Hematopoietic multipotent progenitor cell (in vitro differentiated cells): ENCODE measurements at regions not wholly inside any gene's neighbourhood (a gene's known extent, or its start where the extent isn't known, plus 50 kb on each side); places are given as distances from the start of the nearest gene placed in this dataset.
"Not testable (repeated sequence)": the region's sequence is repeated elsewhere in the genome, so short reads cannot be mapped to it uniquely, and the experiment has no call there.

Experiments
- DNase-seq, 3 donors: peaks; one replicate each; pipeline ENCODE4 v3.0.0-alpha.2; 2011 to 2015; ENCODE audit warnings: low read depth in 2 of 3, low spot score in 2 of 3

DNA sequence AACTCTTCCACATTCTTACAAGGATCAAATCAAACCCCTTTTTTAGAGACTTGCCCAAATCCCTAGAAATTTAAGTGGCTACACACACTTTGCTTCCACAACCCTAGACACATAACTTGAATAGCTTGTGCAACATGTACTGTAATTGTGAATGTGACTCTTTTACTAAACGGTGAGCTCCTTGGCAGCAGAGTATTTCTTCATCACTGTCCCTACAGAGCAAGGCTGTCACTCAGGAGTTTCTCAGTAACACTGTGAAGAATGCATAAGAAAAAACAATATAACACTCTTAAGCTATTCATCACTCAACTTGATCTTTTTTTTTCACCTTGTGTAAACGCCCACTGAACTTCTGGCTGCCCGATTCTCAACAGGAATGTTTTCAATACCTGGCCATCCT, 53.8 kb upstream of the ADAMTS18 start:
- DNase-seq = no peak

DNA sequence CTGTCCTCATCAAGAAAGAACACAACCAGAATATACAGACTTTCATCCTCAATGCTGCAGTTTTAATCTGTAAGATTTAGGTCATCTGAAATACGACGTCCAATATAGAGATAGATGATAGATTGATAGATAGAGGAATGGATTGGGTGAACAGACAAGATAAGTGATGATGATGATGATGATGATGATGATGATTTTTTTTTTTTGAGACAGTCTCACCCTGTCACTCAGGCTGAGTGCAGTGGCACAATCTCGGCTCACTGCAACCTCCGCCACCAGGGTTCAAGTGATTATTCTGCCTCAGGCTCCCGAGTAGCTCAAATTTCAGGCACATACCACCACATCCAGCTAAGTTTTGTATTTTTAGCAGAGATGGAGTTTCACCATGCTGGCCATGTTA, 56.3 kb upstream of the ADAMTS18 start:
- DNase-seq = no peak

DNA sequence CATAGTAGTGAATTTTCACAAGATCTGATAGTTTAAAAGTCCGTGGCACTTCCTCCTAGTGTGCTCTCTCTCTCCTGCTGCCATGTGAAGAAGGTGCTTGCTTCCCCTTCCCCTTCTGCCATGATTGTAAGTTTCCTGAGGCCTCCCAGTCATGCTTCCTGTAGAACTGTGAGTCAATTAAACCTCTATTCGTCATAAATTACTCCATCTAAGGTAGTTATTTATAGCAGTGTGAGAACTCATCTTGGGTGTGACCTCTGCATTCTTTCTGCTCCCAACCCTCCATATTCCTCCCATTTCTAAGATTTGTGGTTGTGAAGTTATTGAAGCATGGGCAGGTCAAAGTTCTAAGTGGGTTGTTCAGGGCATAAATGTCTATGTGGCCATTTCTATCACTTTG, 62.1 kb upstream of the ADAMTS18 start:
- no peak for DNase-seq

DNA sequence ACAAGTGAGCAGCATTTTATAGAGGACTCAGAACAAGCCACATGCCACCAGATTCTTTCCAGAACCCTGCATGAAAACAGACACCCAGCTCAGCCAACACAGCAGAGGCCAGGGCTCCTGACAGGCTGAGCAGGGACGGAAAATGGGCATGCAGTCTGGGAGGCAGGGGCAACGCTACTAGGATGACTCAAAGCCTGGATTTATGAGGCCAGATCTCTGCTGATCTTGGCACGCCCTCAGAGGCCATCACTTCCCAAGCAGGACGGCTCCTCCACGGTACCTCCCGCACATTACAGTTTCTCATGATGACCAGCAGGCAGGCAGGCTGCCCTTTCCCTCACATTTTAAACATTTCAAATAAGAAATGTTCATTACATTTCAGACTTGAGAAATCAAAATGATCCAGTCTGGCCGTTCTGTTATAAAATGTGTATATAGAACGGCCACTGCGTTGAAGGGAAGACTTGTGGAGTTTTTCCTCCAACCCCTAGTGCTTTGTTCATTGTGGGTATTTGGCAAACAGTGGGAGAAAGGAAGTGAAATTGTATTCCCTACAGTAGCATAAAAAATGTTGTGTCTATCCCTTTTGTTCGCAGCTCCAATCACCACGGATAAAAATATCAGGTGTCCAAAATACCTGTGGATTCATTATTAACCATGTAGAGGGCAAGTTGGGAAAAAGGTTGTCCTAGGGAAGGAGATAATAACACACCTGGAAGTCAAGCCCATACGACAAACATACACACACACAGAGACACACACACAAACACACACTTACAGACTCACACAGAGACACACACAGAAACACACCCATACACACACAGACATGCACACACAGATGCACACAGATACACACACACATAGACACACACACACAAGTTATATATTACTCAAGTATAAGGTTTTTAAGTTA, 64.8 kb upstream of the ADAMTS18 start:
- DNase-seq = no peak

DNA sequence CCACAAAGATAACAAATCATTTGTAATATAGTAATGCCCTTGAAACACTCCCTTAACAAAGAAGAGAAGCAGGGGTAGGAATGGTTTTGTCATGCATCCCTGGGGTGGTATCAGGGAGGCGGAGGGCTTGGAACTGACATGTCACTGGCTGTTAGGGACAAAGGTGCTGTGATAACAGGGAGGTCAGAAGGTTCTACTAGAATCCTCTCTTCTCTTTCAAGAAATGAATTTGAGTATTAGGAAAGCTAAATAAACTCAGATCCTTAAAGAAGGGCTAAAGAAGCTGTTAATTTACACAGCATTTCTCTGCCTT, 65.4 kb upstream of the ADAMTS18 start:
- DNase-seq = no peak

DNA sequence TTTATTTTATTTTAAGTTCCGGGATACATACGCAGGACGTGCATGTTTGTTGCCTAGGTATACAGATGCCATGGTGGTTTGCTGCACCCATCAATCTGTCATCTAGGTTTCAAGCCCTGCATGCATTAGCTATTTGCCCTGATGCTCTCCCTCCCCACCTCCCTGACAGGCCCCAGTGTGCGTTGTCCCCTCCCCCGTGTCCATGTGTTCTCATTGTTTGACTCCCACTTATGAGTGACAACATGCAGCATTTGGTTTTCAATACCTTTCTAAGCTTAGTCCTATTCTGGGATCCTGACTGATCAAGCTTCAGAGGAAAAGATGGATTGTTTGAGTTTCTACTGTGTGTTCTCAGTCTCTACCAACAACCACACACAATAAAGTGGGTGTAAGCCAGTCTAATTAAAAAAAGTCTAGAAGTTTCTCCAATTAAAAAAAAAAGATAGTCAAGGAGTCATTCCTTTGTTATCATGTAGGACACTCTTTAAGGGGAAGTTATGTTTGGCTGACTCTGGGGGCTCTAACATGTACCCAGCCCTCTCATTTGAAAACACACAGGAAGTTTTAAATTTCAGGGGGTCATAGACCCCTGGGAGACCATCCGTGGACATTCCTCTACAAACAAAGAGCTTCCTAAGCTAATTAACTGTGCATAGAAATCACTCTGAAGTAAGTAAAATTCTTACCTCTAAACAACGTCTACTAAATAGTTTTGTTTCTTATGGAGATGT, 66.3 kb upstream of the ADAMTS18 start:
- DNase-seq = no peak

DNA sequence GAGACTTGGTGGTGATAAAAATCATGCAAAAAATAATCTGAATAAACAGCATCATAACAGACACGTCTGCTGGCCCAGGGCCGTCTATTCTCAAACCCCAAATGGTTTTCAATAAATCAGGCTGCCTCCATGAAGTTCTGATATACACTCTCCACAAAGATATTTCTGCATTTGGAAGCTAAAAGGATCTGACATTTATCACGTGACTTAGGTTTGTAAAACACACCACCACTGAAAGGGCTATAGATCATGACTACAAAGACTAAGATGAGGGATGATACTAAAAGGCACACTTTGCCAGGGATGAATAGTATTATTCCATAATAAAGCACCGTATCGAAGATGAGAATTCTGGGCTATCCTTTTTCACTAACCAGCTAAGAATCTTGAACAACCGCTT, 67.6 kb upstream of the ADAMTS18 start:
- DNase-seq = no peak

DNA sequence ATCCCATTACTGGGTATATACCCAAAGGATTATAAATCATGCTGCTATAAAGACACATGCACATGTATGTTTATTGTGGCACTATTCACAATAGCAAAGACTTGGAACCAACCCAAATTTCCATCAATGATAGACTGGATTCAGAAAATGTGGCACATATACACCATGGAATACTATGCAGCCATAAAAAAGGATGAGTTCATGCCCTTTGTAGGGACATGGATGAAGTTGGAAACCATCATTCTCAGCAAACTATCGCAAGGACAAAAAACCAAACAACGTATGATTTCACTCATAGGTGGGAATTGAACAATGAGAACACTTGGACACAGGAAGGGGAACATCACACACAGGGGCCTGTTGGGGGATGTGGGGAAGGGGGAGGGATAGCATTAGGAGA, 71.7 kb upstream of the ADAMTS18 start:
- DNase-seq = not testable (repeated sequence)

DNA sequence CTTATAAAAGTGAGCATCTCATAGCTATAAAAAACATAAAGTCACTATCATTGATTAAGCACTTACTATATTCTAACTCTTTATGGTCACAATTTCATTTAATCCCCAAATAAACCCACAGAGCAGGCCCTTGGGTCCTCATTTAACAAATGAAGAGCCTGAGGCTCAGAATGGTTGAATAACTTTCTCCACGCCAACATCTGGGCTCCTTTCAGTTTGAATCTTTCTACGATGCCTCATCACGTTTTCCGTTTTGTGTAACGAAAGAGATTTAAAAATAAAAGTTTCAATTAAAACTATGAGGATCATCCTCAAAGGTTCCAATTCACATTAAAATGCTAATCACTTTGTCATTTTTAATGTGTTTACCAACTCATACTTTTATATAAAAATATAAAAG, 74.2 kb upstream of the ADAMTS18 start:
- no peak for DNase-seq

DNA sequence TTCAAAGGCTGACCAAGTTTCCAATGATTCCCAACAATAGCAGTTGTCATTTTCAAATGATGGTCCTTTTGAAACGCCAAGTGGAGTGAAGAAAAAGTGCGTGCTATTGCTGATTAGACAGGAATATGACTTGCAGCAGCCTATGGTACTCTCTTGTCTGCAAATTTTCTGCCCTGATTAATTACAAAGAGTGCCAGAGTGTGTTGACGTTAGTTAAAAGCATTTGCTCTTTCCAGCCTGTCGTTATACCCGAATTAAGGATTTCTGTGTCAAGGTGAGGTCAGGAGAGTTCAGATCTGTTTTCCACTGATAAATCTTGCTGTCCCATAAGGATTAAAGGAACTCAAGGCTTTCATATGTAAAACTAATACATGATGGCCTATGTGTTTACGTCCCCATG, 75.0 kb upstream of the ADAMTS18 start:
- DNase-seq = no peak

DNA sequence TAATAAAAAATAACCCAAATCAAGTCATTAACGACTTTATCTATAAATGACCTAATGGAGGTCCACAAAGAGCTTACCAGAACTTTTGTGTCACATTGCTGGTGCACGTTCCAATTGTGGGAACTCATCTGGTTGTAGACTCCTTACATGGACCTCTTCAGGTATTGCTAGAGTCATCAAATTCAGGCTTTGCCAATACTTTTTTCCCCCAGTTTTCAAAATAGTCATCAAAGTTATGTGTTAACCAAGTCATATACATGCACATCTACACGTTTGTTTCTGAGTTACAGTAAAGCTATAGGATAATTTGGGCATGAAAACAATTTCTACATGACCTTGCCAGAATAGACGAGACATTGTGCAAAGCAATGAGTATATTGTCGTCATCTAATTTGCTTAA, 76.2 kb upstream of the ADAMTS18 start:
- DNase-seq = no peak

DNA sequence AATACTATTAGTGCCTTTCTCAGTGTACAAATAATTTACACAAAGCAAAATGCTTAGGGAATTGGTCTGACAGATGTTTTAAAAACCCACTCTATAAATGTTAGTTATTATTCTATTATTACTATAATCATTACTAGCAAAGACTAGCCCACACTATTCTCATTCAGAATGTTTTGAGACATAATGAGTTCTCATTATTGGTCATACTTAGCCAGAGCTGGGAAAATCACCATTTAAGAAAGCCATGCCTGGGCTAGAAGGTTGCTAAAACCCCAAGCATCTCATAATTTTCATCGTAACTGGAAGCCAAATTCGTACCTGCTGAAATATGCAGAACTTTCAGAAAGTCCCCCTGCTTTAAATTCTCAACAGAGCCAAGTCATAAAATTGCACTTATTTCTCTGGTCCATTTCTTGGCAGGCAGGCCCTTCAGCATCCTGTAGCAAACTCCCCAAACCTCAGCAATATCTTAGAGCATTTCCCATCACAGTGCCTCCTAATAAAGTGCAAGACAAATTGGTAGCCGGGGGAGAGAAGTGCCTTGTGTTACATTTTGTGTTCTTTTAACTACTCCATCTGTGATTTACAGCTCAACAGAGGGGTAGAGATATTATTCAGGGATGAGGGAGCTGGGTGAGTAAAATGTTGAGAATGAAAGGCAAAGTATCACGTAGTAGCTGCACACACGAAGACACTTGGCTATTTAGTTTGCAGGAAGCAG, 79.8 kb upstream of the ADAMTS18 start:
- no peak for DNase-seq

DNA sequence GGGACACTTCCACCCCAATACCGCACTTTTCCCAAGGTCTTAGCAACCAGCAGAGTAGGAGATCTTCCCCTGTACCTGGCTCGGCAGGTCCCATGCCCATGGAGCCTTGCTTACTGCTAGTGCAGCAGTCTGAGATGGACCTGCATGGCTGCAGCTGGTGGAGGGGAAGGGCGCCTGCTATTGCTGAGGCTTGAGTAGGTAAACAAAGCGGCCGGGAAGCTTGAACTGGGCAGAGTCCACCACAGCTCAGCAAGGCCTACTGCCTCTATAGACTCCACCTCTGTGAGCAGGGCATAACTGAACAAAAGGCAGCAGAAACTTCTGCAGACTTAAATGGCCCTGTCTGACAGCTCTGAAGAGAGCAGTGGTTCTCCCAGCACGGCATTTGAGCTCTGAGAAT, 90.4 kb upstream of the ADAMTS18 start:
- not testable (repeated sequence) for DNase-seq

DNA sequence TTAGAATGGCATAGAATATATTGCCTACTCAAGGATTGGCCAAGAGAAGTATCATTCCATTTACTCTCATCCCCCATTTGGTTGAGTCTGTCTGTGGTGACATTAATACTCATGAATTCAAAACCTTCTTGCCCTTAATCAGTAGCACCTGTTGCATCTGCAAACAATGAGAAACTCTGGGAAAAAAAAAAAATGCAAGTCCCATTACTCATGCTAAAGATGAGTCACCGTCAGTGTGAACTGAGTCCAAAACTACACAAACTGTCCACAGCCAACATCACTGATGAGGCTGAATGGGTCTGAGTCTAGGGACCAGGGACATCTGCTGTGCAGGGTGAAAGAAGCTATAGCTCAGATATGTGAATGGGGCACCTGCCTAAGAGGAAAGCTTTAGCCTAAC, 96.9 kb upstream of the ADAMTS18 start:
- no peak for DNase-seq

DNA sequence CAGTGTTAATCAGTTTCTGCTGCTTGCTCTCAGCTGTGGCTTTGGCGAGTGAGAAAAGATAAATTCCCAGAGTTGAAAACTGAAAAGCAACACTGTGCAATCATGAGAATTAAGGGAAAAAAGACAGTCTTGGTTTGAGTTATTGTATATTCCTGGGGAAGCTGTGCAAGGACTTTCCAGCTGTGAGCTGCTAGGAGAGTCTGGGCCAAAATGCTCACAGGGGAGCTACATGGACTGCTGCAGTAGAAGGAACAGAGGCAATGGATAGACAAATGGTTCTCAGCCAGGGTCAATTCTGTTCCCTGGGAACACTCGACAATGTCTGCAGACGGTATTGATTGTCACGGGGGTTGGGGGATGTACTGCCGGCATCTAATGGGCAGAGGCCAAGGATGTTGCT, 102.0 kb upstream of the ADAMTS18 start:
- DNase-seq = no peak

DNA sequence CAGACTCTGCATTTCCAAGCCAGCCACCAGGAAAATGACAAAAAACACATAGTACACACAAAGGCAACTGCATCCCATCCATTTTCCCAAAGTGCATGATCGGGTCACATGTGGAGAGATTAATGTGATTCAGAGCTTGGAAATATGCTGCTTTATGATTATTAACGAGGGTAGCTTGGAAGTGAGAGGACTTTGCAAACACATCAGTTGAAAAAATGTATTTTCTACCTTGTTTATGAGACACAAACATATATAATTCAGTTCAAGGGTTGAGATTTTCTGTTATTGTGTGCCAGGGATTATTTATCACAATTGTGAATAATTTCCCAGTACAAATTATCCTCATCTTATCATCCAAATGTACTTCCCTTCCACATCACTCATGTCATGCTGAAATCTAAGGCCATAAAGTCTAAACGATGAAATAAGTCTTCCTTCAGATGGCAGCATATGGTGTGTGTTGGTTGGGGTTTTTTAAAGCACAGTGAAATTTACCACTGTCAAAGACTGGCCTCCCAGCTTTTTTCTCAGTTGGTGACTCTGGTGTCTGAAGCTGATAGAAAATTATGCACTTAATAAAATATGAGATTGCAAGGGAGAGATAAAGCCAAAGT, 104.7 kb upstream of the ADAMTS18 start:
- DNase-seq = no peak

DNA sequence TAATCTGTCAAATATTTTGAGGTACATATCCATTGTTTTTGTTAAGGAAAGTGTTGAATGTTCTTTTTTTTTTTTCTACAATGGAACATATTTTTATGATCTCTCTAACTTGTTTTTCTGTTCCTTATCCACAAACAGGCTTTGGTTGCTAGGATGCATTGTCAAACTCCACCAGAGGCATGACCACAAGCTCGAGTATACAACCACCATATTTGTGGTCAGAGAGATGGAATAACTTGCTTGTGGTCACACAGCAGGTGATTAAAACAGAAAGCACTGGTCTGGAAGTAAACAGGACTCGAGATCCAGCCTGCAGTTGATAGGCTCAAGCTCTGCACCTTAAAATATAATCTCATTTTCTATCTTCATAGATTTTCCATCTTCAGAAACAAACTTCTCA, 105.8 kb upstream of the ADAMTS18 start:
- no peak for DNase-seq

DNA sequence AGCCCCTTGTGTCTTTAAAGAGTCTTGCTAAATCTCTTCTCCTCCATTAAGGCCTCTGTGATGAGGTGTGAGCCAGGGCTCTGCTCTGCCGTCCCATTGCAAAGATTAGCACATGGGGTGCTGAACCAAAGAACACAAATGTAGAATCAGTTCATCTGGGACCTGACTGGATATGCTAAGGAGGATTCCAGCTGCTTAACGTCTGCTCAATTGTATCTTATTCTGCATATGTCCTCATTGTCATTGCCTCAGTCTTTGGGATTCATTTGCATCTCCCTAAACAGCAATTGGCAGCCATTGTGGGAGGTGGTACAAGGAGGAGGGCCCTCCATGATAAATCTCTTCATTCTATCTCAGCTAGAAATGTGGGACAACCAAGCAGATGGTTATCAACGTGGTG, 106.3 kb upstream of the ADAMTS18 start:
- no peak for DNase-seq

DNA sequence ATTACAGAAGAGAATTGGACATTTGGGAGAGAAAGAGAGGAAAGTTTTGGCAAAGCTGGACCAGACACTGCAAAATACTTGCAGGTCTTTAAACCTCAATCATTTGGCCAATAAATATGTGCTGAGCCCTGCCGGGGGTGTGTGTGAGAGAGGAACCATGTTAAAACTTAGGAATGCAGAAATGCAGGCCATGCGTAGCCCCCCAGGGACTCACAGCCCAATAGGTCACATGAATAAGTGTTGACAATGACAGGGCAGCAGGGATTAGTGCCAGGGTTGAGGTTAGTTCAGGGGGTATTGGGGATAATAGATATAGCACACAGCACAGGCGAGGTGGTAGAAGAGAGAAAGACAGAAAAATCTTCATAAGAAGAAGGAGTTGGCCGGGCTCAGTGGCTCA, 113.3 kb upstream of the ADAMTS18 start:
- DNase-seq = no peak

DNA sequence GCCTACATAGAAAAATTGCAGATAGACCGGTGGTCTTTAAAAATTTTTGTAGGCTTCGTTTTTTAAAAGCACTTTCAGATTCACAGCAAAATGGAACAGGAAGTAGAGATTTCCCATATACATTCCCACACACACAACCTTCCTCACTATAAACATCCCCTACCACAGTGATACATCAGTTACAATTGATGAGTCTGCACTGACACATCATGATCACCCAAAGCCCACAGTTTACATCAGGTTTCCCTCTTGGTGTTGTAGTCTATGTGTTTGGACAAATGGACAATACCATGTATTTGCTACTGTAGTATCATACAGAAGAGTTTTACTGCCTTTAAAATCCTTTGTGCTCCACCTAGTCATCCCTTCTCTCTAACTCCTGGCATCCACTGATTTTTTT, 113.9 kb upstream of the ADAMTS18 start:
- no peak for DNase-seq

DNA sequence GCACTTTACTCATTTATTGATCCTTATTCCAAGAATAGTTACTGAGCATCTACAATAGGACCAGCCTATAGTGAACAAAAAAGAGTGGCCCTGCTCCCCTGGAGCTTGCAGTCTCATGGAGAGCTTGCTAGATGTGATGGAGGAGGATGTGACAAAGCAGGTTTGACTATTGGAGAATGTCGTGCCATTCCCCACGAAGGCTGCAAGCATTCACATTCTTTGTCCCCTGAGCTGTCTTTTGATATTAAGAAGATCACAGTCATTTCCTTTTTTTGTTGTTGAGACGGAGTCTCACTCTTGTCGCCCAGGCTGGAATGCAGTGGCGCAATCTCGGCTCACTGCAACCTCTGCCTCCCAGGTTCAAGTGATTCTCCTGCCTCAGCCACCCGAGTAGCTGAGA, 115.0 kb upstream of the ADAMTS18 start:
- DNase-seq = no peak
